GM21526 (cell line): ENCODE measurements at regions not wholly inside any gene's neighbourhood (a gene's known extent, or its start where the extent isn't known, plus 50 kb on each side); places are given as distances from the start of the nearest gene placed in this dataset.
"Not testable (repeated sequence)": the region's sequence is repeated elsewhere in the genome, so short reads cannot be mapped to it uniquely, and the experiment has no call there.

Experiments
- ATAC-seq: cut with Tn5 transposase; IDR thresholded peaks from one replicate; pipeline ENCODE4 v1.9.1; 2021; ENCODE audit warnings: moderate library complexity; ENCODE audit not compliant: unreplicated experiment, low FRiP score

- ATAC-seq, result no peak
Observed at GRCh38 chr13:89380101-89380500, 1708.9 kb downstream of the SLITRK5 start.

GRCh38 chr13:89382981-89383380, 1711.8 kb downstream of the SLITRK5 start:
- ATAC-seq, result no peak

GRCh38 chr13:89383891-89384290, 1712.7 kb downstream of the SLITRK5 start:
- ATAC-seq, result no peak

- no peak for ATAC-seq
Observed at GRCh38 chr13:89393758-89394304, 1722.7 kb downstream of the SLITRK5 start.

GRCh38 chr13:89401264-89401675, 1730.1 kb downstream of the SLITRK5 start:
- no peak for ATAC-seq

- no peak for ATAC-seq
Observed at GRCh38 chr13:89402211-89402610, 1731.0 kb downstream of the SLITRK5 start.

- ATAC-seq, result not testable (repeated sequence)
Observed at GRCh38 chr13:89406096-89406495, 1734.9 kb downstream of the SLITRK5 start.

- ATAC-seq, result no peak
Observed at GRCh38 chr13:89407357-89407756, 1736.2 kb downstream of the SLITRK5 start.

- ATAC-seq, result no peak
Observed at GRCh38 chr13:89432997-89433396, 1761.8 kb downstream of the SLITRK5 start.

GRCh38 chr13:89434624-89435023, 1763.5 kb downstream of the SLITRK5 start:
- ATAC-seq, result not testable (repeated sequence)

- ATAC-seq, result no peak
Observed at GRCh38 chr13:89454681-89455080, 1783.5 kb downstream of the SLITRK5 start.

- no peak for ATAC-seq
Observed at GRCh38 chr13:89455225-89455624, 1784.1 kb downstream of the SLITRK5 start.

GRCh38 chr13:89455741-89456140, 1784.6 kb downstream of the SLITRK5 start:
- ATAC-seq, result no peak

- ATAC-seq, result no peak
Observed at GRCh38 chr13:89457977-89458376, 1786.8 kb downstream of the SLITRK5 start.

GRCh38 chr13:89458456-89458855, 1787.3 kb downstream of the SLITRK5 start:
- no peak for ATAC-seq

GRCh38 chr13:89460895-89461294, 1789.7 kb downstream of the SLITRK5 start:
- not testable (repeated sequence) for ATAC-seq

GRCh38 chr13:89465366-89465765, 1794.2 kb downstream of the SLITRK5 start:
- ATAC-seq, result no peak

- no peak for ATAC-seq
Observed at GRCh38 chr13:89468081-89468480, 1796.9 kb downstream of the SLITRK5 start.

- no peak for ATAC-seq
Observed at GRCh38 chr13:89470901-89471300, 1799.7 kb downstream of the SLITRK5 start.

- ATAC-seq, result no peak
Observed at GRCh38 chr13:89474432-89474831, 1803.3 kb downstream of the SLITRK5 start.

- ATAC-seq, result no peak
Observed at GRCh38 chr13:89486065-89486464, 1814.9 kb downstream of the SLITRK5 start.

GRCh38 chr13:89486709-89487108, 1815.5 kb downstream of the SLITRK5 start:
- ATAC-seq, result no peak

- no peak for ATAC-seq
Observed at GRCh38 chr13:89490661-89491060, 1819.5 kb downstream of the SLITRK5 start.
